H4 (cell line): ENCODE measurements at regions not wholly inside any gene's neighbourhood (a gene's known extent, or its start where the extent isn't known, plus 50 kb on each side); places are given as distances from the start of the nearest gene placed in this dataset.

ENCODE experiments used
- DNase-seq: peaks from one replicate; pipeline ENCODE4 v3.0.0-alpha.2; 2015; ENCODE audit warnings: low spot score

DNA sequence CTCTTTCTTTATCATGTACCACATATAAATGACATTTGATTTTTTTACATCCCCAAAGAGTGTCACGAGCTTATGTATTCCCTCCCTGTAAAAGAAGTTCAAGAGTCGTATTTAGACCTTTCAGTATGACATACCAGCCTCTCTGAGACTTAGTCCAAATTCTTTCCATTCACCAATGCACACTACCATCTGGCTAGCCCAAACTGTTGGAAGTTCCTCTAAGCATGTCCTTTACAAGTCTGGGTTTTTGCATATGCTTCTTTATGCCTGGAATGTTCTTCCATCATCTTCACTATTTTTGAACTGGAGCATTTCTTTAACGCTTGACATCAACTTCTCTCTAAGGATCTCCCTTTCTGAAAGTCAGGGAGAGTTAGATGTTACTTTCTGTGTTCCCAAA lies 68.5 kb upstream of the RGS6 start:
- no peak for DNase-seq
